PC-3 (cell line): ENCODE measurements at regions not wholly inside any gene's neighbourhood (a gene's known extent, or its start where the extent isn't known, plus 50 kb on each side); places are given as distances from the start of the nearest gene placed in this dataset.

Experiments
- ATAC-seq: fragments of 200-7000 bp; cut with Tn5 transposase; 2 replicates; pipeline ENCODE4 v1.9.1; 2020; ENCODE audit warnings: mild to moderate bottlenecking, moderate library complexity
- BruUV-seq: library from RNA; stranded (reverse); fragments of 400-500 nt; replicated peaks from 2 replicates; lab custom pipeline; 2021; lab: Mats Ljungman, UMichigan
- CTCF ChIA-PET: fragments of 300-600 bp; sonication (Branson Sonifier 250); formaldehyde crosslinking; loops from one replicate; lab custom pipeline; 2022; ENCODE audit warnings: antibody characterized with exemption; lab: Charles Lee
- POLR2A ChIA-PET: fragments of 300-600 bp; sonication (Branson Sonifier 250); formaldehyde crosslinking; loops from one replicate; lab custom pipeline; 2022; ENCODE audit warnings: antibody characterized with exemption; ENCODE audit not compliant: unreplicated experiment; lab: Charles Lee
- DNase-seq: peaks from one replicate; pipeline ENCODE4 v3.0.0-alpha.2; 2015
- H2AFZ ChIP-seq: fragments of 300-600 bp; sonication (generic); 2 replicates; pipeline ENCODE4 v1.6.0; 2016; ENCODE audit warnings: antibody characterized with exemption, low read length
- H3F3A ChIP-seq: fragments of 300-600 bp; sonication (generic); one replicate; pipeline ENCODE4 v1.6.0; 2017; ENCODE audit warnings: antibody characterized with exemption, low read length, control low read depth, mild to moderate bottlenecking; ENCODE audit not compliant: unreplicated experiment
- H3K27ac ChIP-seq: fragments of 300-600 bp; sonication (generic); 2 replicates; pipeline ENCODE4 v1.5.1; 2016; ENCODE audit warnings: mild to moderate bottlenecking, low read length
- H3K27me3 ChIP-seq: fragments of 300-600 bp; sonication (generic); 2 replicates; pipeline ENCODE4 v1.6.1; 2016; ENCODE audit warnings: low read length, mixed read lengths
- H3K36me3 ChIP-seq: fragments of 300-600 bp; sonication (generic); 2 replicates; pipeline ENCODE4 v1.6.1; 2016; ENCODE audit warnings: low read depth, mixed run types, low read length, mixed read lengths
- H3K4me1 ChIP-seq: fragments of 300-600 bp; sonication (generic); 2 replicates; pipeline ENCODE4 v1.5.1; 2016; ENCODE audit warnings: low read length; ENCODE audit not compliant: insufficient read depth
- H3K4me2 ChIP-seq: fragments of 300-600 bp; sonication (generic); 2 replicates; pipeline ENCODE4 v1.6.0; 2016; ENCODE audit warnings: low read length
- H3K4me3 ChIP-seq: fragments of 300-600 bp; sonication (generic); 2 replicates; pipeline ENCODE4 v1.5.1; 2016; ENCODE audit warnings: mild to moderate bottlenecking, low read length, mixed read lengths
- H3K79me2 ChIP-seq: fragments of 300-600 bp; sonication (generic); 2 replicates; pipeline ENCODE4 v1.6.1; 2017; ENCODE audit warnings: low read length, mixed read lengths
- H3K9ac ChIP-seq: fragments of 300-600 bp; sonication (generic); 2 replicates; pipeline ENCODE4 v1.6.0; 2016; ENCODE audit warnings: mild to moderate bottlenecking, low read length
- H3K9me2 ChIP-seq: fragments of 300-600 bp; sonication (generic); replicated peaks from 2 replicates; pipeline ENCODE4 v1.6.1; 2016; ENCODE audit warnings: mixed run types, low read length, mixed read lengths
- H3K9me3 ChIP-seq: fragments of 300-600 bp; sonication (generic); 2 replicates; pipeline ENCODE4 v1.6.1; 2016; ENCODE audit warnings: low read length, mixed read lengths
- H4K20me1 ChIP-seq: fragments of 300-600 bp; sonication (generic); 2 replicates; pipeline ENCODE4 v1.6.1; 2016; ENCODE audit warnings: low read length, mixed read lengths
- EZH2 ChIP-seq: fragments of 300-600 bp; sonication (generic); IDR thresholded peaks from one replicate; pipeline ENCODE4 v1.6.1; 2017; ENCODE audit warnings: antibody characterized with exemption, mild to moderate bottlenecking, low read length; ENCODE audit not compliant: unreplicated experiment
- EZH2phosphoT487 ChIP-seq: fragments of 300-600 bp; sonication (generic); IDR thresholded peaks from 2 replicates; pipeline ENCODE4 v1.6.1; 2018; ENCODE audit warnings: mild to moderate bottlenecking, antibody characterized with exemption, low read length, borderline replicate concordance
- intact Hi-C: fragments of 100-400 bp; cut with micrococcal nuclease; formaldehyde crosslinking; loops from 2 replicates; pipeline ENCODE4 v1.9.0; 2023
- TF ChIP-seq, protein P1 (sequence below): fragments of 300-600 bp; sonication (generic); conservative IDR thresholded peaks from 2 replicates; pipeline ENCODE4 v1.5.1; 2017; ENCODE audit warnings: antibody characterized with exemption, low read depth, mild to moderate bottlenecking, low read length

DNA sequence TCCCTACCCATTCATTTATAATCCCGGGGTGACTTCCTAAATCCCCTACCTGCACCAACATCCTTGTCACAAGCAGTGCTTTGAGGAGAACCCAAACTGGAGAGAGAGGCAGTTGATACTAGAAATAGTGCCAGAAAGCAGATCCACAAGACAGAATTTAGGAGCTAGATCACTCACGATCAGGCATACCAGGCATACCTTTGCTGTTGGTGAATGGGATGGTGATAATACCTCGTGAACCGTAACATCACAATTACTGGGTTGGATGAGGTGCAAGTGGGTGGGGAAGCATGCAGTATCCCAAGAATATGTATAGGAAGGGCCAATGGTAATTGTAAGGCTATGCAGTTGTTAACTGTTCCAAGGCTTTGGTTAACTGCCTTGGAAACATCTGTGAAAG, 129.3 kb downstream of the TMA16 start:
- H3K9ac ChIP-seq, result no peak overlapping the region
- TF ChIP-seq EZH2phosphoT487 (no peak), EZH2 (no peak)
- TF ChIP-seq, protein P1, sequence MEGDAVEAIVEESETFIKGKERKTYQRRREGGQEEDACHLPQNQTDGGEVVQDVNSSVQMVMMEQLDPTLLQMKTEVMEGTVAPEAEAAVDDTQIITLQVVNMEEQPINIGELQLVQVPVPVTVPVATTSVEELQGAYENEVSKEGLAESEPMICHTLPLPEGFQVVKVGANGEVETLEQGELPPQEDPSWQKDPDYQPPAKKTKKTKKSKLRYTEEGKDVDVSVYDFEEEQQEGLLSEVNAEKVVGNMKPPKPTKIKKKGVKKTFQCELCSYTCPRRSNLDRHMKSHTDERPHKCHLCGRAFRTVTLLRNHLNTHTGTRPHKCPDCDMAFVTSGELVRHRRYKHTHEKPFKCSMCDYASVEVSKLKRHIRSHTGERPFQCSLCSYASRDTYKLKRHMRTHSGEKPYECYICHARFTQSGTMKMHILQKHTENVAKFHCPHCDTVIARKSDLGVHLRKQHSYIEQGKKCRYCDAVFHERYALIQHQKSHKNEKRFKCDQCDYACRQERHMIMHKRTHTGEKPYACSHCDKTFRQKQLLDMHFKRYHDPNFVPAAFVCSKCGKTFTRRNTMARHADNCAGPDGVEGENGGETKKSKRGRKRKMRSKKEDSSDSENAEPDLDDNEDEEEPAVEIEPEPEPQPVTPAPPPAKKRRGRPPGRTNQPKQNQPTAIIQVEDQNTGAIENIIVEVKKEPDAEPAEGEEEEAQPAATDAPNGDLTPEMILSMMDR, result no peak
- no peaks in the 10 kb centered on the region for H4K20me1 ChIP-seq
- no peak overlapping the region for H3K4me2 ChIP-seq
- H3K4me1 ChIP-seq, result no peaks in the 10 kb centered on the region
- ChIA-PET CTCF (no interaction called here), POLR2A (no interaction called here)
- no peaks in the 10 kb centered on the region for H3K9me3 ChIP-seq
- ATAC-seq (no peak), DNase-seq (no peak)
- BruUV-seq, result no TSS peak
- H3K27ac ChIP-seq, result no peak overlapping the region
- H3K79me2 ChIP-seq, result no peaks in the 10 kb centered on the region
- no peaks in the 10 kb centered on the region for H3F3A ChIP-seq
- H3K27me3 ChIP-seq, result no peaks in the 10 kb centered on the region
- no peaks in the 10 kb centered on the region for H3K9me2 ChIP-seq
- H2AFZ ChIP-seq, result no peak overlapping the region
- intact Hi-C loops, result no loop called here
- H3K4me3 ChIP-seq, result no peak overlapping the region
- no peaks in the 10 kb centered on the region for H3K36me3 ChIP-seq

DNA sequence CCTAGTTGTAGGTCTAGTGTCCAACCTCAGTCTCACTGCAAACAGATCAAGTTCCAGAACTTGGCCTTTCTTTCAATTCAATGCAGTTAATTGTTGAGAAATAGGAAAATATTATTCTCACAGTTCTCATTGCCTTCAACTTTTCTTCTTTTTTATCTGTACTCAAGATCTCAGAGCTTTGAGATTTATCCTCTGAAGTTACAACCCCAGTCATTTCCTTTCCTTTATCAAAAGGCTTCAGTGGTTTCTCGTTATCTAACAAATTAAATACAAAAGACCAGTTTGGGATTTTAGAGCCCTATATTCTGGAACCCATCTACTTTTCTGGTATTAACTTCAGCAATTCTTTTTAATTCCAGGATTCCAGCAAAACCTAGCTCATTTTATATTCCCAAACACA, 130.2 kb downstream of the TMA16 start:
- Histone ChIP-seq H3K4me2 (no peak overlapping the region), H3K4me1 (no peaks in the 10 kb centered on the region), H3K27me3 (no peaks in the 10 kb centered on the region), H3K9ac (no peak overlapping the region), H4K20me1 (no peaks in the 10 kb centered on the region), H2AFZ (no peak overlapping the region), H3K27ac (no peak overlapping the region), H3K79me2 (no peaks in the 10 kb centered on the region), H3K4me3 (no peak overlapping the region), H3K9me2 (no peaks in the 10 kb centered on the region), H3K36me3 (no peaks in the 10 kb centered on the region), H3K9me3 (no peaks in the 10 kb centered on the region), H3F3A (no peaks in the 10 kb centered on the region)
- TF ChIP-seq EZH2 (no peak), EZH2phosphoT487 (no peak)
- intact Hi-C loops, result no loop called here
- DNase-seq (no peak), ATAC-seq (no peak)
- CTCF ChIA-PET, result no interaction called here
- BruUV-seq, result no TSS peak
- POLR2A ChIA-PET, result no interaction called here

DNA sequence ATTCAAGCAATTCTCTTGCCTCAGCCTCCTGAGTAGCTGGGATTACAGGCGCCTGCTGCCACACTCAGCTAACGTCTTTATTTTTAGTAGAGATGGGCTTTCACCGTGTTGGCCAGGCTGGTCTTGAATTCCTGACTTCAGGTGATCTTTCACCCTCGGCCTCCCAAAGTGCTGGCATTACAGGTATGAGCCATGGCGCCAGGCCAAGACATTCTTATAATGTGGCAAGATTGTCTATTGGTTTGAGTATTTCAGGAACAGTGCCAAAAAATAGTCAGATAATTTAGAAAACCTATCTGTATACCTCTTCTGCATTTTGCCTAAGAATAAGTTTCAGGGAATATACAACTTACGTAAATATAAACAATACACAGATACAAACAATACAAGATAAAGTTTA, 136.8 kb downstream of the TMA16 start:
- H3K9ac ChIP-seq, result no peak overlapping the region
- no peak overlapping the region for H2AFZ ChIP-seq
- no peak overlapping the region for H3K27ac ChIP-seq
- TF ChIP-seq EZH2 (no peak), EZH2phosphoT487 (no peak)
- TF ChIP-seq, protein P1, result no peak
- no peak overlapping the region for H3K4me3 ChIP-seq
- no peaks in the 10 kb centered on the region for H3K9me3 ChIP-seq
- CTCF ChIA-PET, result no interaction called here
- no peaks in the 10 kb centered on the region for H3F3A ChIP-seq
- POLR2A ChIA-PET, result no interaction called here
- no peaks in the 10 kb centered on the region for H3K9me2 ChIP-seq
- H3K36me3 ChIP-seq, result no peaks in the 10 kb centered on the region
- no peak for ATAC-seq
- intact Hi-C loops, result no loop called here
- H4K20me1 ChIP-seq, result no peaks in the 10 kb centered on the region
- no TSS peak for BruUV-seq
- no peaks in the 10 kb centered on the region for H3K79me2 ChIP-seq
- H3K4me1 ChIP-seq, result no peaks in the 10 kb centered on the region
- H3K27me3 ChIP-seq, result no peaks in the 10 kb centered on the region
- no peak for DNase-seq
- H3K4me2 ChIP-seq, result no peak overlapping the region
